MM.1S (cell line): ENCODE measurements at regions not wholly inside any gene's neighbourhood (a gene's known extent, or its start where the extent isn't known, plus 50 kb on each side); places are given as distances from the start of the nearest gene placed in this dataset.

ENCODE experiments used
- CTCF ChIP-seq: fragments of 300-600 bp; sonication (generic); IDR thresholded peaks from 2 replicates; pipeline ENCODE4 v1.5.1; 2016; ENCODE audit warnings: antibody characterized with exemption, low read length, mixed read lengths
- EZH2 ChIP-seq: fragments of 300-600 bp; sonication (generic); optimal IDR thresholded peaks from 2 replicates; pipeline ENCODE3; 2017; ENCODE audit warnings: low read depth, mild to moderate bottlenecking, antibody characterized with exemption, low read length, mixed read lengths
- EZH2phosphoT487 ChIP-seq: fragments of 300-600 bp; sonication (generic); IDR thresholded peaks from 2 replicates; pipeline ENCODE4 v1.6.1; 2018; ENCODE audit warnings: antibody characterized with exemption, low read length

- TF ChIP-seq CTCF (no peak), EZH2 (no peak), EZH2phosphoT487 (no peak)
Observed at GRCh38 chr14:97785495-97785894, 988.3 kb downstream of the VRK1 start.
